Chondrocyte (in vitro differentiated cells): ENCODE measurements at regions not wholly inside any gene's neighbourhood (a gene's known extent, or its start where the extent isn't known, plus 50 kb on each side); places are given as distances from the start of the nearest gene placed in this dataset.

Experiments used
- DNase-seq: peaks from one replicate; pipeline ENCODE4 v3.0.0; 2021; ENCODE audit warnings: mixed read lengths, low spot score
- H3K27ac Mint-ChIP-seq: one replicate; pipeline ENCODE4 v1.8.0; 2021; ENCODE audit warnings: mild to moderate bottlenecking, moderate library complexity, mixed read lengths; ENCODE audit not compliant: unreplicated experiment
- H3K27me3 Mint-ChIP-seq: 2 replicates; pipeline ENCODE4 v1.8.0; 2021; ENCODE audit warnings: low read depth, mixed read lengths
- H3K36me3 Mint-ChIP-seq: 2 replicates; pipeline ENCODE4 v1.8.0; 2021; ENCODE audit warnings: low read depth, mixed read lengths
- H3K4me1 Mint-ChIP-seq: 2 replicates; pipeline ENCODE4 v1.8.0; 2021; ENCODE audit warnings: low read depth, mild to moderate bottlenecking, mixed read lengths
- H3K4me3 Mint-ChIP-seq: one replicate; pipeline ENCODE4 v1.8.0; 2021; ENCODE audit warnings: mild to moderate bottlenecking, moderate library complexity, mixed read lengths; ENCODE audit not compliant: unreplicated experiment
- H3K9me3 Mint-ChIP-seq: 2 replicates; pipeline ENCODE4 v1.8.0; 2021; ENCODE audit warnings: low read depth, mixed read lengths
- TF ChIP-seq, protein P1 (sequence below): fragments of 200-600 bp; sonication (generic); IDR thresholded peaks from 2 replicates; pipeline ENCODE4 v1.5.0; 2021; ENCODE audit warnings: antibody characterized with exemption, mild to moderate bottlenecking, moderate library complexity

DNA sequence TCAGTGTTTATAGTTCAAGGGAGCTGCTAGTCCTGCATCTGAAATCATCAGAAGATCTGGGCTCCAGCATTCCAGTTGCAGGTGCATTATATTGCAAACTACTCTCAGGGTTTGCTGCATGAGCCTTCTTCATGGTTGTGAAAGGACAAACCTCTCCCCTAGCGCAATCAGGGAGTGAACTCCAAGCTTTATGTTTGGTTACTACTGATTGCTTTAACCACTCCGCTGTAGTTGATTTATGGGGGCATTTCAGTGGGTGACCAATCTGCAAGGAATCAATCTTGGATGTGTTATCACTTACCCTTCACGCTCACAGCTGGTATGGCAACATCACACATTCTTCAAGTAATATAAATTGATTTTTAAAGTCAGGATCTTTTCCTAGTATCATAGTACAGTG, 552.1 kb downstream of the SPOCK3 start:
- no peak for DNase-seq
- no peaks in the 10 kb centered on the region for H3K4me1 Mint-ChIP-seq
- TF ChIP-seq, protein P1, sequence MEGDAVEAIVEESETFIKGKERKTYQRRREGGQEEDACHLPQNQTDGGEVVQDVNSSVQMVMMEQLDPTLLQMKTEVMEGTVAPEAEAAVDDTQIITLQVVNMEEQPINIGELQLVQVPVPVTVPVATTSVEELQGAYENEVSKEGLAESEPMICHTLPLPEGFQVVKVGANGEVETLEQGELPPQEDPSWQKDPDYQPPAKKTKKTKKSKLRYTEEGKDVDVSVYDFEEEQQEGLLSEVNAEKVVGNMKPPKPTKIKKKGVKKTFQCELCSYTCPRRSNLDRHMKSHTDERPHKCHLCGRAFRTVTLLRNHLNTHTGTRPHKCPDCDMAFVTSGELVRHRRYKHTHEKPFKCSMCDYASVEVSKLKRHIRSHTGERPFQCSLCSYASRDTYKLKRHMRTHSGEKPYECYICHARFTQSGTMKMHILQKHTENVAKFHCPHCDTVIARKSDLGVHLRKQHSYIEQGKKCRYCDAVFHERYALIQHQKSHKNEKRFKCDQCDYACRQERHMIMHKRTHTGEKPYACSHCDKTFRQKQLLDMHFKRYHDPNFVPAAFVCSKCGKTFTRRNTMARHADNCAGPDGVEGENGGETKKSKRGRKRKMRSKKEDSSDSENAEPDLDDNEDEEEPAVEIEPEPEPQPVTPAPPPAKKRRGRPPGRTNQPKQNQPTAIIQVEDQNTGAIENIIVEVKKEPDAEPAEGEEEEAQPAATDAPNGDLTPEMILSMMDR: no peak
- no peaks in the 10 kb centered on the region for H3K36me3 Mint-ChIP-seq
- H3K4me3 Mint-ChIP-seq: no peak overlapping the region
- peaks cover 16% of the 10 kb centered on the region for H3K27me3 Mint-ChIP-seq
- H3K27ac Mint-ChIP-seq: no peak overlapping the region
- H3K9me3 Mint-ChIP-seq: no peaks in the 10 kb centered on the region
